ENCODE measurements at regions not wholly inside any gene's neighbourhood (a gene's known extent, or its start where the extent isn't known, plus 50 kb on each side); places are given as distances from the start of the nearest gene placed in this dataset.

- no peak for TF ChIP-seq EP300 (IDR thresholded peaks at IDR 0.05; ENCODE audit: borderline replicate concordance in 1 of 2, low read depth in 2 of 2, low read length in 2 of 2)
These were observed 101.9 kb downstream of the ZNF608 start (continued) for GRCh38 chr5:124644582-124644981.

Measured in H1 (cell line).